ENCODE measurements at regions not wholly inside any gene's neighbourhood (a gene's known extent, or its start where the extent isn't known, plus 50 kb on each side); places are given as distances from the start of the nearest gene placed in this dataset.

- DNase-seq (ENCODE audit: low read depth) = no peak
- H3K4me3 ChIP-seq (ENCODE audit: low read depth, low read length) = no peak overlapping the region
- TF ChIP-seq CTCF (conservative IDR thresholded peaks at IDR 0.05; ENCODE audit: low read depth, low read length) = no peak
Observed at GRCh38 chr3:174633342-174633741, 225.8 kb upstream of the NAALADL2 start.

- DNase-seq (ENCODE audit: low read depth) = no peak
- no peak overlapping the region for H3K4me3 ChIP-seq (ENCODE audit: low read depth, low read length)
- TF ChIP-seq CTCF (conservative IDR thresholded peaks at IDR 0.05; ENCODE audit: low read depth, low read length) = no peak
Observed at GRCh38 chr3:174636451-174636850, 222.7 kb upstream of the NAALADL2 start.

- H3K4me3 ChIP-seq (ENCODE audit: low read depth, low read length) = no peak overlapping the region
- no peak for DNase-seq (ENCODE audit: low read depth)
- no peak for TF ChIP-seq CTCF (conservative IDR thresholded peaks at IDR 0.05; ENCODE audit: low read depth, low read length)
Observed at GRCh38 chr3:174639406-174639805, 219.7 kb upstream of the NAALADL2 start.

- H3K4me3 ChIP-seq (ENCODE audit: low read depth, low read length) = no peak overlapping the region
Observed at GRCh38 chr3:174639970-174640369, 219.2 kb upstream of the NAALADL2 start.

GRCh38 chr3:174640932-174641331 lies 218.2 kb upstream of the NAALADL2 start:
- DNase-seq (ENCODE audit: low read depth) = no peak
- TF ChIP-seq CTCF (conservative IDR thresholded peaks at IDR 0.05; ENCODE audit: low read depth, low read length) = no peak
- H3K4me3 ChIP-seq (ENCODE audit: low read depth, low read length) = no peak overlapping the region

More at GRCh38 chr3:174639970-174640369, 219.2 kb upstream of the NAALADL2 start:
- no peak for DNase-seq (ENCODE audit: low read depth)
- TF ChIP-seq CTCF (conservative IDR thresholded peaks at IDR 0.05; ENCODE audit: low read depth, low read length) = no peak

- H3K4me3 ChIP-seq (ENCODE audit: low read depth, low read length) = no peak overlapping the region
- no peak for DNase-seq (ENCODE audit: low read depth)
- TF ChIP-seq CTCF (conservative IDR thresholded peaks at IDR 0.05; ENCODE audit: low read depth, low read length) = no peak
Observed at GRCh38 chr3:174644287-174644686, 214.8 kb upstream of the NAALADL2 start.

- no peak for TF ChIP-seq CTCF (conservative IDR thresholded peaks at IDR 0.05; ENCODE audit: low read depth, low read length)
- H3K4me3 ChIP-seq (ENCODE audit: low read depth, low read length) = no peak overlapping the region
- no peak for DNase-seq (ENCODE audit: low read depth)
Observed at GRCh38 chr3:174651951-174652350, 207.2 kb upstream of the NAALADL2 start.
